ENCODE measurements at regions not wholly inside any gene's neighbourhood (a gene's known extent, or its start where the extent isn't known, plus 50 kb on each side); places are given as distances from the start of the nearest gene placed in this dataset.

GRCh38 chr6:65984089-65984488 is 277.1 kb upstream of the EYS start:
- Histone ChIP-seq H3K27me3 (replicated peaks in 1 of 4; ENCODE audit: control insufficient read depth in 3 of 4, extremely low read depth in 1 of 4, insufficient read depth in 3 of 4, low read length in 3 of 4) (no peaks in the 10 kb centered on the region), H3K14ac (ENCODE audit: insufficient read length) (no peak overlapping the region), H3K23me2 (ENCODE audit: low read depth, low read length) (no peaks in the 10 kb centered on the region), H4K20me1 (replicated peaks in 1 of 2; ENCODE audit: control insufficient read depth in 1 of 2, insufficient read depth in 2 of 2, low read length in 2 of 2) (no peaks in the 10 kb centered on the region), H3K79me2 (ENCODE audit: control insufficient read depth in 1 of 2, insufficient read depth in 2 of 2, low read length in 2 of 2) (no peaks in the 10 kb centered on the region), H2BK120ac (replicated peaks; ENCODE audit: low read depth, low read length) (no peak overlapping the region), H2AFZ (ENCODE audit: low read length) (no peak overlapping the region), H3K4me1 (replicated peaks in 1 of 4; ENCODE audit: control insufficient read depth in 3 of 4, insufficient read depth in 4 of 4, low read length in 3 of 4) (no peaks in the 10 kb centered on the region), H2BK12ac (ENCODE audit: low read depth, low read length) (no peak overlapping the region), H4K91ac (replicated peaks; ENCODE audit: insufficient read length, low read length) (no peak overlapping the region), H4K8ac (ENCODE audit: extremely low read depth, insufficient read depth, low read length) (no peak overlapping the region), H3K79me1 (ENCODE audit: low read depth, low read length) (no peaks in the 10 kb centered on the region), H2BK5ac (ENCODE audit: low read depth, low read length) (no peak overlapping the region), H3K27ac (ENCODE audit: low read depth, low read length) (no peak overlapping the region), H3K23ac (ENCODE audit: insufficient read length) (no peak overlapping the region), H2BK15ac (ENCODE audit: low read length) (no peak overlapping the region), H3K9me3 (ENCODE audit: insufficient read depth in 2 of 2, low read depth in 1 of 2, low read length in 1 of 2) (no peaks in the 10 kb centered on the region), H3K4me2 (ENCODE audit: insufficient read depth in 1 of 2, low read depth in 2 of 2, low read length in 2 of 2) (no peak overlapping the region), H3K56ac (replicated peaks; ENCODE audit: insufficient read length, low read depth, low read length) (no peak overlapping the region), H3K9ac (replicated peaks in 1 of 4; ENCODE audit: extremely low read depth in 1 of 4, low read depth in 3 of 4, low read length in 3 of 4) (no peak overlapping the region), H3K4ac (replicated peaks; ENCODE audit: insufficient read length, low read depth, low read length) (no peak overlapping the region), H4K5ac (ENCODE audit: insufficient read length, low read depth, low read length) (no peak overlapping the region), H3K36me3 (ENCODE audit: control insufficient read depth in 2 of 4, insufficient read depth in 4 of 4, low read length in 3 of 4) (no peaks in the 10 kb centered on the region), H2AK5ac (ENCODE audit: low read depth, low read length) (no peak overlapping the region), H3K18ac (ENCODE audit: extremely low read depth, low read length) (no peak overlapping the region), H3K4me3 (ENCODE audit: extremely low read depth in 1 of 4, insufficient read depth in 2 of 4, low read depth in 3 of 4, low read length in 4 of 4) (no peak overlapping the region), H2BK20ac (ENCODE audit: low read length) (no peak overlapping the region)
- DNase-seq (ENCODE audit: low read depth in 1 of 2, low spot score in 2 of 2), result no peak
- POLR2A ChIA-PET (ENCODE audit: partially characterized antibody), result no interaction called here
- 93% methylated on average over 2 of the region's 2 CpGs; no CpG with 5 or more reads in 1 of the 2 experiments for WGBS, 2 experiments (ENCODE audit: extremely low coverage in 1 of 2, insufficient coverage in 1 of 2, insufficient read length in 1 of 2, insufficient replicate concordance in 2 of 2, low coverage in 1 of 2, low lambda C conversion rate in 2 of 2, missing lambda C conversion rate in 1 of 2)
- CTCF ChIA-PET (ENCODE audit: partially characterized antibody), result no interaction called here
- TF ChIP-seq BACH1 (IDR thresholded peaks at IDR 0.05; ENCODE audit: low read length), result no peak
- FAIRE-seq, result no peak

Measured in H1 (cell line).